Loucy (cell line): ENCODE measurements at regions not wholly inside any gene's neighbourhood (a gene's known extent, or its start where the extent isn't known, plus 50 kb on each side); places are given as distances from the start of the nearest gene placed in this dataset.

Source experiments
- EZH2phosphoT487 ChIP-seq: fragments of 200-600 bp; IDR thresholded peaks from 2 replicates; pipeline ENCODE4 v1.6.1; 2018; ENCODE audit warnings: antibody characterized with exemption, mild to moderate bottlenecking, moderate library complexity, borderline replicate concordance
- TF ChIP-seq, protein P1 (sequence below): fragments of 200-600 bp; sonication (generic); conservative IDR thresholded peaks from 2 replicates; pipeline ENCODE4 v1.5.1; 2014; ENCODE audit warnings: mild to moderate bottlenecking, antibody characterized with exemption, low read length

DNA sequence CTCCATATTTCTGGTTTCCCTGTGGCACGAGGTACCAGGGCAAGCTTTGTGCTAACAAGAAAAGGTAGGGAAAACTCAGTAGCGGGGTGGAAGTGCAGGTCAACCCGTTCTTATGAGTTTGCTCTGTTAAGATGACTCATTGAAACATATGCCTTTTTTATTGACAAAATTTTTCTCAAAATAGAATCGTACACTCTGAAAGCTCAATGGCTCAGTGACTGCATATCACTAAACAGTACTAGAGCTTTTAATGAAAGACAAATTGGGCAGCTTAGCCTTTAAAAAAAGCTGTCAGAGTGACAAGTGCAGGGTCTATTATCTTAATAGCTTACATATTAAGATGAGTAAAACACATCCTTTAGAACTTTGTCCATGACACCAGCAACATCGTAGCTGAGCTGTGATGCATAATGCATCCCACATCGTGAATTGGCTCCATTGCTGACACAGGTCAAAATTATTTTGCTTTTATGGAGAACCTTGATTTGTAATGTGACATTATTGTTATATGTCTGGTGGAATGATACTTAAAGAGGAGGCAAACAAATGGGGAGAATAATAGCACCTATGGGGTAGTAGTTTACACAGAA lies 264.4 kb downstream of the ETV1 start:
- TF ChIP-seq, protein P1, sequence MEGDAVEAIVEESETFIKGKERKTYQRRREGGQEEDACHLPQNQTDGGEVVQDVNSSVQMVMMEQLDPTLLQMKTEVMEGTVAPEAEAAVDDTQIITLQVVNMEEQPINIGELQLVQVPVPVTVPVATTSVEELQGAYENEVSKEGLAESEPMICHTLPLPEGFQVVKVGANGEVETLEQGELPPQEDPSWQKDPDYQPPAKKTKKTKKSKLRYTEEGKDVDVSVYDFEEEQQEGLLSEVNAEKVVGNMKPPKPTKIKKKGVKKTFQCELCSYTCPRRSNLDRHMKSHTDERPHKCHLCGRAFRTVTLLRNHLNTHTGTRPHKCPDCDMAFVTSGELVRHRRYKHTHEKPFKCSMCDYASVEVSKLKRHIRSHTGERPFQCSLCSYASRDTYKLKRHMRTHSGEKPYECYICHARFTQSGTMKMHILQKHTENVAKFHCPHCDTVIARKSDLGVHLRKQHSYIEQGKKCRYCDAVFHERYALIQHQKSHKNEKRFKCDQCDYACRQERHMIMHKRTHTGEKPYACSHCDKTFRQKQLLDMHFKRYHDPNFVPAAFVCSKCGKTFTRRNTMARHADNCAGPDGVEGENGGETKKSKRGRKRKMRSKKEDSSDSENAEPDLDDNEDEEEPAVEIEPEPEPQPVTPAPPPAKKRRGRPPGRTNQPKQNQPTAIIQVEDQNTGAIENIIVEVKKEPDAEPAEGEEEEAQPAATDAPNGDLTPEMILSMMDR, result no peak
- no peak for TF ChIP-seq EZH2phosphoT487
